ENCODE measurements at regions not wholly inside any gene's neighbourhood (a gene's known extent, or its start where the extent isn't known, plus 50 kb on each side); places are given as distances from the start of the nearest gene placed in this dataset.
"Not testable (repeated sequence)": the region's sequence is repeated elsewhere in the genome, so short reads cannot be mapped to it uniquely, and the experiment has no call there.

GRCh38 chr12:17015501-17015900, 409.5 kb upstream of the LMO3 start:
- no peak overlapping the region for H3K27ac ChIP-seq (ENCODE audit: low read depth, low read length)
- no peaks in the 10 kb centered on the region for H3K9me3 ChIP-seq (ENCODE audit: control insufficient read depth, insufficient read depth, low read depth, low read length)
- H3K9ac ChIP-seq (ENCODE audit: low read length) = no peak overlapping the region
- H3K4me1 ChIP-seq (ENCODE audit: control insufficient read depth, insufficient read depth, low read length) = peaks cover 12% of the 10 kb centered on the region
- H3K4me3 ChIP-seq (ENCODE audit: low read depth, low read length) = no peak overlapping the region
- no peaks in the 10 kb centered on the region for H3K27me3 ChIP-seq (ENCODE audit: control insufficient read depth, insufficient read depth, low read length)
- H3K36me3 ChIP-seq (ENCODE audit: control insufficient read depth, insufficient read depth, low read length) = no peaks in the 10 kb centered on the region

- H3K9ac ChIP-seq (ENCODE audit: low read length); H3K36me3 ChIP-seq (ENCODE audit: control insufficient read depth, insufficient read depth, low read length); H3K4me1 ChIP-seq (ENCODE audit: control insufficient read depth, insufficient read depth, low read length); H3K27me3 ChIP-seq (ENCODE audit: control insufficient read depth, insufficient read depth, low read length); H3K9me3 ChIP-seq (ENCODE audit: control insufficient read depth, insufficient read depth, low read depth, low read length); H3K27ac ChIP-seq (ENCODE audit: low read depth, low read length); H3K4me3 ChIP-seq (ENCODE audit: low read depth, low read length): not testable (repeated sequence)
Observed at GRCh38 chr12:17007442-17008040, 401.6 kb upstream of the LMO3 start.

GRCh38 chr12:16998538-16998937, 392.6 kb upstream of the LMO3 start:
- H3K9me3 ChIP-seq (ENCODE audit: control insufficient read depth, insufficient read depth, low read depth, low read length); H3K36me3 ChIP-seq (ENCODE audit: control insufficient read depth, insufficient read depth, low read length); H3K27ac ChIP-seq (ENCODE audit: low read depth, low read length); H3K4me1 ChIP-seq (ENCODE audit: control insufficient read depth, insufficient read depth, low read length); H3K9ac ChIP-seq (ENCODE audit: low read length); H3K27me3 ChIP-seq (ENCODE audit: control insufficient read depth, insufficient read depth, low read length); H3K4me3 ChIP-seq (ENCODE audit: low read depth, low read length): not testable (repeated sequence)

DNA sequence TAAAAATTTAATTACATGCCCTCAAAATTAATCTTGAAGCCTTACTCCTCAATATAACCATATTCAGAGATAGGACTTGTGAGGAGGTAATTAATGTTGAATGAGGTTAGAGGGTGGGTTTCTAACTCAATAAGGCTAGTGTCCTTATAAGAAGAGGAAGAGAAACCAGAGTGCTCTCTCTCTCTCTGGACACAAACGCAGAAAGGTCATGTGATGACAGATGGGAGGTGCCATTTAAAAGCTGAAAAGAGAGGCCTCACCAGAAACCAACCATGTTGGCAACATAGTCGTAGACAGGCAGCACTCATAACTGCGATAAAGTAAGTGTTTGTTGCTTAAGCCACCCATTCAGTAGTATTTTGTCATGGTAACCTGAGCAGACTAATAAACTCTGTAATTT, 378.5 kb upstream of the LMO3 start:
- H3K4me1 ChIP-seq (ENCODE audit: control insufficient read depth, insufficient read depth, low read length) = no peaks in the 10 kb centered on the region
- H3K9me3 ChIP-seq (ENCODE audit: control insufficient read depth, insufficient read depth, low read depth, low read length) = no peaks in the 10 kb centered on the region
- no peaks in the 10 kb centered on the region for H3K36me3 ChIP-seq (ENCODE audit: control insufficient read depth, insufficient read depth, low read length)
- H3K4me3 ChIP-seq (ENCODE audit: low read depth, low read length) = no peak overlapping the region
- no peak overlapping the region for H3K27ac ChIP-seq (ENCODE audit: low read depth, low read length)
- no peak overlapping the region for H3K9ac ChIP-seq (ENCODE audit: low read length)
- H3K27me3 ChIP-seq (ENCODE audit: control insufficient read depth, insufficient read depth, low read length) = no peaks in the 10 kb centered on the region

GRCh38 chr12:16972923-16973770, 367.2 kb upstream of the LMO3 start:
- H3K9ac ChIP-seq (ENCODE audit: low read length) = no peak overlapping the region
- no peaks in the 10 kb centered on the region for H3K9me3 ChIP-seq (ENCODE audit: control insufficient read depth, insufficient read depth, low read depth, low read length)
- H3K27me3 ChIP-seq (ENCODE audit: control insufficient read depth, insufficient read depth, low read length) = no peaks in the 10 kb centered on the region
- H3K36me3 ChIP-seq (ENCODE audit: control insufficient read depth, insufficient read depth, low read length) = no peaks in the 10 kb centered on the region
- no peaks in the 10 kb centered on the region for H3K4me1 ChIP-seq (ENCODE audit: control insufficient read depth, insufficient read depth, low read length)
- no peak overlapping the region for H3K4me3 ChIP-seq (ENCODE audit: low read depth, low read length)
- no peak overlapping the region for H3K27ac ChIP-seq (ENCODE audit: low read depth, low read length)

GRCh38 chr12:16962889-16963288, 356.9 kb upstream of the LMO3 start:
- no peak overlapping the region for H3K27ac ChIP-seq (ENCODE audit: low read depth, low read length)

GRCh38 chr12:16955083-16955657, 349.2 kb upstream of the LMO3 start:
- Histone ChIP-seq H3K4me1 (ENCODE audit: control insufficient read depth, insufficient read depth, low read length) (peaks cover 4% of the 10 kb centered on the region; the same call in 1 of the 2 replicates), H3K27ac (ENCODE audit: low read depth, low read length) (no peak overlapping the region)

More at GRCh38 chr12:16962889-16963288, 356.9 kb upstream of the LMO3 start:
- no peaks in the 10 kb centered on the region for H3K4me1 ChIP-seq (ENCODE audit: control insufficient read depth, insufficient read depth, low read length)
- H3K9ac ChIP-seq (ENCODE audit: low read length) = no peak overlapping the region
- H3K27me3 ChIP-seq (ENCODE audit: control insufficient read depth, insufficient read depth, low read length) = no peaks in the 10 kb centered on the region
- H3K4me3 ChIP-seq (ENCODE audit: low read depth, low read length) = no peak overlapping the region
- no peaks in the 10 kb centered on the region for H3K36me3 ChIP-seq (ENCODE audit: control insufficient read depth, insufficient read depth, low read length)
- no peaks in the 10 kb centered on the region for H3K9me3 ChIP-seq (ENCODE audit: control insufficient read depth, insufficient read depth, low read depth, low read length)

DNA sequence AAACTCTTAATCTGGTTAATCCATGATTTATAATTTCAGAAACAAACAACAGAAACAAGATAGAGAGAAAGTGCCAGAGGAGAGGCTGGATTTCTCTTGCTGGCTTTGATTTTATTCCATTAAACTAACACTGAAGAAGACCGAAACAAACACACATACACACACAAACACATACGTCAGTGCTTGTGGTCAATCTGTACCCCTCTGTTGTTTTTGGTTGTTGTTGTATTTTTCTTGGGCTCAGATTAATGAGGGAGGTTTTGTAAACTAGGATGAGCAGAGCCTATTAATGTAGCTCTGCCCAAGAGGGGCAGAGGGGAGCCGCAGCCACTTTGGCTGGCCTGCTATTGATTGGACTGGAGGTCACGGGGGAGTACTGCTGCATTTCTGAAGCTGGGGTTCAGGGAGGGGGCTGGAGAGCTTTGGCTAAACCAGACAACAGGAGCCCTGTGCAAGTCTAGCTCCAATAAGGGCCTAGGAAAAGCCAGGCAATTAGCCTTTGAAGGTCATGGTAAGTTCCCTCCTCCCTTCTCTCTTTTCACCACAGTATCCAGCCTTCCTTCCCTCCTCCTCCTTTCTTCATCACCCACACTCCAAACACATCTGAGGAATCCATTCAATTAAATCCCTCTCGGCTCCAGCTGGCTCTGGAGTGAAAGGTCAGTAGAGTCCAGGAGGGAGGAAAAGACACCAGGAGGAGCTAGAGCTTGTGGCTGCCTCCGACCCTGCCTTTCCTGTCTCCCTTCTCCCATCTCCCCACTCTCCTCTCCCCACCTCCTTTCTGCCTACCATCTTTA, 344.1 kb upstream of the LMO3 start:
- Histone ChIP-seq H3K27ac (ENCODE audit: low read depth, low read length) (no peak overlapping the region), H3K9ac (ENCODE audit: low read length) (no peak overlapping the region), H3K27me3 (ENCODE audit: control insufficient read depth, insufficient read depth, low read length) (no peaks in the 10 kb centered on the region), H3K9me3 (ENCODE audit: control insufficient read depth, insufficient read depth, low read depth, low read length) (no peaks in the 10 kb centered on the region), H3K4me3 (ENCODE audit: low read depth, low read length) (no peak overlapping the region), H3K4me1 (ENCODE audit: control insufficient read depth, insufficient read depth, low read length) (peaks cover 8% of the 10 kb centered on the region; the same call in 1 of the 2 replicates), H3K36me3 (ENCODE audit: control insufficient read depth, insufficient read depth, low read length) (no peaks in the 10 kb centered on the region)

More at GRCh38 chr12:16955083-16955657, 349.2 kb upstream of the LMO3 start:
- H3K9me3 ChIP-seq (ENCODE audit: control insufficient read depth, insufficient read depth, low read depth, low read length) = no peaks in the 10 kb centered on the region
- no peak overlapping the region for H3K9ac ChIP-seq (ENCODE audit: low read length)
- no peaks in the 10 kb centered on the region for H3K27me3 ChIP-seq (ENCODE audit: control insufficient read depth, insufficient read depth, low read length)
- H3K36me3 ChIP-seq (ENCODE audit: control insufficient read depth, insufficient read depth, low read length) = no peaks in the 10 kb centered on the region
- no peak overlapping the region for H3K4me3 ChIP-seq (ENCODE audit: low read depth, low read length)

DNA sequence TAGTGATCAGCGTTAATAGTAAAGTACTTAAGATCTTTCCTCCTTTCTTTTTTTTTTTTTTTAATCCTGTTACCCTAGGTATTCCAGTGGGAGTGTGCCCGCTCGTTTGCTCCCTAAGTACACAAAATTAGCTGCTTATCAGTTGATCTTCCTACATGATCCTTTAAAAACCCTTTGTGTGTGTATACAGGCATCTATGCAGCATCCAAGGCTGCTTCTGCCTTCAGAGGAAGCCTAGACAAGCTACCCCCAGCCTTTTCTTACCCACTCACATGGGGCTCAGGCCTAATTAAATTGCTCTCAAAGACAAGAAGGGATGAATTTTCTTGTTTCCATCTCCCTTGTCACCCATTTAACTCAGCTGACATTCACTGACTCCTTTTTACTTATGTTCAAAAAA, 343.4 kb upstream of the LMO3 start:
- no peaks in the 10 kb centered on the region for H3K36me3 ChIP-seq (ENCODE audit: control insufficient read depth, insufficient read depth, low read length)
- no peaks in the 10 kb centered on the region for H3K9me3 ChIP-seq (ENCODE audit: control insufficient read depth, insufficient read depth, low read depth, low read length)
- H3K9ac ChIP-seq (ENCODE audit: low read length) = no peak overlapping the region
- peaks cover 8% of the 10 kb centered on the region; the same call in 1 of the 2 replicates for H3K4me1 ChIP-seq (ENCODE audit: control insufficient read depth, insufficient read depth, low read length)
- H3K4me3 ChIP-seq (ENCODE audit: low read depth, low read length) = no peak overlapping the region
- H3K27ac ChIP-seq (ENCODE audit: low read depth, low read length) = no peak overlapping the region
- H3K27me3 ChIP-seq (ENCODE audit: control insufficient read depth, insufficient read depth, low read length) = no peaks in the 10 kb centered on the region

DNA sequence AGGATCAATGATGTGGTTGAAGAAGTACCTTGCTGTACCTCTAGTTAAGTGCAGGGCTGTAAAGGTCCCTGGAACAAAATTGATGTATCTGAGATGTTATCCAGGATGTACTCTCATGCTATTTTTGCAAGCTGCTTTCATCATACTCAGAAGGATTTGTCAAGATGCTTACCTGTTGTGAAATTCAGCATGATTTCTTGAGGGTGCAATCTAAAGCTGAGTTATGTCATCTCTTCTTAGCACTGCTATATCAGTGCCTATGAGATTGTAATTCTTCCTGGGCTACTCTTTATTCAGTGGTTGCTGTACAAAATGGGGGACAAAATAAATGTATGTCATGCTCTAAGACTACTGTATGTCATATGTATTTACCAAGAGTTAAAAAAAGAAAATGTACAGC, 340.7 kb upstream of the LMO3 start:
- H3K4me3 ChIP-seq (ENCODE audit: low read depth, low read length) = no peak overlapping the region
- no peak overlapping the region for H3K9ac ChIP-seq (ENCODE audit: low read length)
- H3K9me3 ChIP-seq (ENCODE audit: control insufficient read depth, insufficient read depth, low read depth, low read length) = no peaks in the 10 kb centered on the region
- H3K27me3 ChIP-seq (ENCODE audit: control insufficient read depth, insufficient read depth, low read length) = no peaks in the 10 kb centered on the region
- H3K4me1 ChIP-seq (ENCODE audit: control insufficient read depth, insufficient read depth, low read length) = peaks cover 8% of the 10 kb centered on the region; the same call in 1 of the 2 replicates
- H3K36me3 ChIP-seq (ENCODE audit: control insufficient read depth, insufficient read depth, low read length) = no peaks in the 10 kb centered on the region
- no peak overlapping the region for H3K27ac ChIP-seq (ENCODE audit: low read depth, low read length)

All from HUES6 (cell line).